DMS 273 treated with DMSO at 0.1 percent for 48 hours (cell line): ENCODE measurements at regions not wholly inside any gene's neighbourhood (a gene's known extent, or its start where the extent isn't known, plus 50 kb on each side); places are given as distances from the start of the nearest gene placed in this dataset.

ENCODE experiments used
- DNase-seq: peaks from one replicate; lab custom pipeline; 2025; lab: John Stamatoyannopoulos, UW

DNA sequence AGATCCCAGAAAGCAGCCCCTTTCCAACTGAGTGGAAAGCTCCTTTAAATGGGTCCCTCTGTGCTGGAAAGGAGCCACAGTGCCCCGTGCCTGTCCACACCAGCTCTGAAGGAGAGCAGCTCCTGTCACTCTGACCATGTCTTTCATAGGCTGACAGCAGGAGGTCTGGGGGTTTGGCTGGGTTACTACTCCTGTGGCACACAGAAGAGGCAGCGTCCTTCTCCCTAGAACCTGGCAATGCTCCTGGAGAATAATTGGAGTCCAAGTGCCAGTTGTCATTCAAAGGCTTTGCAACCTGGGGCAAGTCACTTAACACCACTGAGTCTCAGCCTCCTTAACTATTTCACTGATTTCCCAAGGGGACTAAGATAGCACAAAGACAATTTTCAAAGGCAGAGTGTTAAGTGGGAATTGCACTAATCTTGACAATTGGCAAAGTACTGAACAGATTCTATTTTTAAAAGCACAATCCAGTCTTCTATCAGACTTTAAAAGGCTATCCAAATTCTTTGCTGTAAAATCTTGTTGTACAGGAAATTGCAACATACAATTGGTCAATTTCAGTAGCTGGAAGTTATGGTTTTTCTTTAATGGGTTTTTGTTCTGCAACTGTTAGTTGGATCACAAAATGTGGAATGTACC, 457.2 kb downstream of the KIF16B start:
- no peak for DNase-seq

DNA sequence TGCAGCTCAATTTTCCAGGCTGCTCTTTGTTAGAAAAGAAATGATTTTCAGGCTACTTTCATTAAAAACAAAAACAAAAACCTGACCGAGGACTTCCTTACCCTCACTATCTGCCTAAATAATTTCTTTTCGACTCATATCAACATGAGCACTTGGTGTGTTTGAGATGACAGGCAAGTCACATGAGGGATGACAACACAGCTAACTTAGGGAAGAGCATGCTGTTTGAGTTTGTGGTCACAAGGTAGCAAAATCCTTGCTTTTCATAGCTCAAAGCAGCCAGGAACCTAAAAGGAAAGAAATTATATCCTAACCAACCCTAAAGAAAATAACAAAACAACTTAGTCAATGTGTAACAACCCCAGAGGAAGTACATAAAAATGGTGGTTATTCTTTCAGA, 459.5 kb downstream of the KIF16B start:
- DNase-seq = no peak

DNA sequence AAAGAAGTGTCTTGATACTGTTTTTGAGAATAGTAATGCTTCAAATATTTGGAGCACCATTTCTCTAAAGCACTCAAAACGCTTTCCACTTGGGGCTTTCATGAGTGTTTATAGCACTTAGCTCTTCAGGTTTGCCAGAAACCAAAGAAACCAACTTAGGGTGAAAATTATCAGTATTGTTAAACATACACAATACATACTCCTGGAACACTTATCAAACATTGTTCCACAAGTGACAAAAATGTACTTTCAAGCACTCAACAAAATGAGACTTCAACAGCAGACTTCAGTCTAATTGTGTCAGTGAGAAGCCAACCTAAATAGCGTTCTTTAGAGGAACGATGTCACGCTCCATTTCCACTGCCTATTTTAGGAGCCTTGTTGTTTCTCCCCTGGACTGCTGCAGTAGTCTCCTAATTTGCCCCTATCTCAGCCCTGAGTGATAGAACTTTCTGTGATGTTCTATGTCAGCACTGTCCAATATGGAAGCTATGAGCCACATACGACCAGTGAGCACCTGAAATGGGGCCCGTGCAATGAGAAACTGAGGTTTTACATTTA, 461.3 kb downstream of the KIF16B start:
- no peak for DNase-seq

DNA sequence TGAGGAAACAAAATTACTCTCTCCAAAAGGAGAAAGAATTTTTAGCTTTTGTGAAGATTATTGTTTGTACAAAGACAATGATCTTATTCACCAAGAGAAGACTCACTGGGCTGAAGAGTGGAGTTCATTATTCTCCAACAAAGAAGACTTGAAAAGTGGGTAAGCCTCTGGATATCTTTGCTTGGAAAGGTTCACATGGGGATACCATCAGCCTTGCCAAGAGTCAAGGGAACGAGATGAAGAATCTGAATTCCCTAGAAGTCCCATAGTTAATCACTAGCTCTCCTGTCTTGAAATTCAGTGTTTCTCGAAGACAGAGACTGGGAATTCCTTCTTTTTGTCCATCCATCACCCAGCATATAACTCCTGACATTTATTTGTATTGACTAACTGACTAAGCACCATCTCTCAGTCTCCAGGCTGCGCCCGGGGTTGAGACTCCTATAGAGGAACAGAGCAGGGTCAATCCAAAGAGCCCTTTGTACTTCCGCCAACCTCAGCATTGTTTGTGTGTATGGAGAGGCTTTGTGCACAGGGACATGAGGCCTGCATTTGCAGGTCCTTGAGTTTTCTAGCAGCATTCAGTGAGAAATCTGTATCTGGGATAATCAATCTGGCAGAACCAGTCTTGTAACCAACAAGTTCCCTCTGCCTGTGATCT, 461.9 kb downstream of the KIF16B start:
- DNase-seq = no peak

DNA sequence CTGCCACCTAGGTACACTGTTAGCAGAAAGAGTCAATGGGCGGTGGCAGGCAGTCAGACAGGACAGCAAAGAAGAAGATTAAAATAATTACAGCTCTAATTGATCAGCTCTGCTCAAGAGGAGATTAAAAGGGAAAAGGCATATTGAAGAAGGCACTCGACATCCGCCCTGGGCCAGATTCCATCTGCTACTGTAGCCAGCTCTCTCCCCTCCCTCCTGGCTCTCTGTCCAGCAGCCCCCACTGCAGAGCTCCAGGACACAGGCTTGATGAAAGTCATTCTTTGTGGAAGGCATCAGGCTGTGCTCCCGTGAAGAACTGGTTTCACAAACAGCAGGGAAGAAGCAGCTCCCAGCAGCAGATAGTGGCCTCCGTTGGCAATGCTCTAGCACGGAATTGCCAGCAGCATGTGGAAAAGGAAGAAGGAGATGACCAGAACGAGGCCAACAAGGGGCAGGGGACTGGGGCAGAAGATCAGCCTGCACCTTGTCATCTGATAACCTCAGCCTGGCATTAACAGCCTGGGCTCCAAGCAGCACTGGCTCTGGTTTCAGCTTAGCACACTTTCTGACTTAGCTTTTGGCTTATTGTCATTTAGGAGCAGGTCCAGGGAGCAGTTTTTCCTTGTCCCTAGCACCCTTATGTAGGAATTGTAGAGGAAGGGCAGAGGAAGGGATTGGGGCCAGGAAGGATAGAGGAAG, 465.9 kb downstream of the KIF16B start:
- no peak for DNase-seq

DNA sequence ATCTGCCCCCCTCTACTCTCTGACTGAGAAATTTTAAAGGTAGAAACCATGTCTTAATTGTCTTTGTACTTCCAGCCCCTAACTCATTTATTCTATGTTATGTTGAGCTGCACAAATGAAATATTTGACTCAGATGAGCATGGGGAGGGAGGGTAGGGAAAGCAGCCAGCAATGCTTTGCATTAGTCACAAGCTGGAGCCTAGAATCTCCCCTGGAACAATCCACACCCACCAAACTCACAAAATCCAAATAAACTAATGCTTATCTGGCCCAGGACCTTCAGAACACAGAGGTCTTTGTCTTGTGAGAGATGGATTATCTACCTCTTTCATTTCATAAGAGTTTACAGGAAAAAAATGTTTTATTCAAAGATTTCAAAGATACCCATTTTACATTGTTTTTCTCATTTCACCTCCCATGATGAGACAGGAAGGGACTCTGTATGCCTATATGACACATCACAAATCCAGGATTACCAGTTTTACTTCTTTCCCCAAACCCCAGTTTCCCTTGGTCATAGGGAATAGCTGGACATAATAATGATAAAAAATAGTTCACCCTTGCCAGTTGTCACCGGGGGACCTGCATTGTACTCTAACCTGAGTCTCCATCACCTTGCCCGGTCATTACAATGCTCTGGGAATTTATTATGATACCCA, 466.9 kb downstream of the KIF16B start:
- DNase-seq = no peak

DNA sequence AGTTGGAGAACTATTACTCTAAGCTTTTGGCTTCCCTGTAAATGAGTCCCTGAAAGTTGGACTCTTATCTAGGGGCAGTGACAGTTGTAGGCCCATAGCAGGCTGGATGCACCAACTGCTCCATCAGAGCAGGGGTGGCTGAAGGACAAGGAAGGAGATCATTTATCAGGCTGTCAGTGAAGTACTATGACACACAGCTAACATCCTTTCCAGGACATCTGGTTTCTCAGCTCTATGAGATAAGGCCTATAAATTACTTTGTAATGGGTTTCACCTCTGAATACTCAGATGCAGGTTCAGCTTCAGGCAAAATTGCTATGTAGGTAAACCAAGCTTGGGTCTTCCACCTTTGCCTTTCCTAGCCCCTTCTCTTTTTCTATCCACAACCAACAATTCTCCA, 468.5 kb downstream of the KIF16B start:
- no peak for DNase-seq
